CD14-positive monocyte (primary cell): ENCODE measurements at regions not wholly inside any gene's neighbourhood (a gene's known extent, or its start where the extent isn't known, plus 50 kb on each side); places are given as distances from the start of the nearest gene placed in this dataset.
A peak's percentile ranks its signal among the peaks of the same experiment; 100 is the strongest.

Source experiments
- DNase-seq, 3 donors: peaks; one replicate each; pipeline ENCODE4 v3.0.0-alpha.2; 2011 to 2022
- H2AFZ ChIP-seq: 2 replicates; pipeline ENCODE4 v1.6.0; 2012; ENCODE audit warnings: mild to moderate bottlenecking, low read depth, low read length, inconsistent platforms; ENCODE audit not compliant: insufficient read depth, poor library complexity, severe bottlenecking
- H3K27ac ChIP-seq, 2 donors: 1 replicate in 1 of 2; 2 replicates in 1 of 2; pipeline ENCODE4 v1.5.1; 2012 to 2013; ENCODE audit warnings: low read length in 2 of 2, control low read depth in 1 of 2, inconsistent platforms in 1 of 2, low read depth in 1 of 2, mild to moderate bottlenecking in 1 of 2
- H3K27me3 ChIP-seq, 2 donors: one replicate each; pipeline versions ENCODE4 v1.6.0 to v1.6.1; 2011 to 2013; ENCODE audit warnings: low read length in 2 of 2; ENCODE audit not compliant: control insufficient read depth in 2 of 2, insufficient read depth in 2 of 2
- H3K36me3 ChIP-seq, 2 donors: replicated peaks in 1 of 2; 1 replicate in 1 of 2; 2 replicates in 1 of 2; pipeline versions ENCODE4 v1.5.1 to v1.6.1; 2012 to 2013; ENCODE audit warnings: low read length in 2 of 2, control low read depth in 1 of 2, inconsistent platforms in 1 of 2, mild to moderate bottlenecking in 1 of 2; ENCODE audit not compliant: insufficient read depth in 2 of 2, control insufficient read depth in 1 of 2
- H3K4me1 ChIP-seq, 2 donors: 1 replicate in 1 of 2; 2 replicates in 1 of 2; pipeline versions ENCODE4 v1.5.1 to v1.6.1; 2012 to 2013; ENCODE audit warnings: low read length in 2 of 2, control low read depth in 1 of 2, inconsistent platforms in 1 of 2, mild to moderate bottlenecking in 1 of 2, moderate library complexity in 1 of 2; ENCODE audit not compliant: insufficient read depth in 2 of 2, control insufficient read depth in 1 of 2
- H3K4me2 ChIP-seq: replicated peaks from 2 replicates; pipeline ENCODE3; 2012; ENCODE audit warnings: low read length, moderate library complexity, mild to moderate bottlenecking; ENCODE audit not compliant: poor library complexity, severe bottlenecking; ENCODE audit errors: extremely low read depth
- H3K4me3 ChIP-seq, 3 experiments: fragments of 200-600 bp in 1 of 3; sonication (generic) in 1 of 3; replicated peaks in 1 of 3; 1 replicate in 2 of 3; 2 replicates in 1 of 3; pipeline ENCODE4 v1.5.1; 2011 to 2013; ENCODE audit warnings: low read length in 3 of 3, mild to moderate bottlenecking in 3 of 3, control low read depth in 2 of 3, low read depth in 2 of 3, inconsistent platforms in 1 of 3, moderate library complexity in 1 of 3
- H3K79me2 ChIP-seq: 2 replicates; pipeline ENCODE4 v1.6.0; 2012; ENCODE audit warnings: mild to moderate bottlenecking, control low read depth, inconsistent platforms, low read length, moderate library complexity; ENCODE audit not compliant: insufficient read depth
- H3K9ac ChIP-seq: 2 replicates; pipeline ENCODE4 v1.6.0; 2017; ENCODE audit warnings: low read length, mild to moderate bottlenecking; ENCODE audit not compliant: insufficient read depth, poor library complexity, severe bottlenecking
- H3K9me3 ChIP-seq, 2 donors: replicated peaks in 1 of 2; 1 replicate in 1 of 2; 2 replicates in 1 of 2; pipeline versions ENCODE4 v1.5.1 to v1.6.1; 2012 to 2013; ENCODE audit warnings: low read length in 2 of 2, control low read depth in 1 of 2; ENCODE audit not compliant: control insufficient read depth in 1 of 2, insufficient read depth in 1 of 2
- H4K20me1 ChIP-seq: 2 replicates; pipeline ENCODE4 v1.6.0; 2012; ENCODE audit warnings: mild to moderate bottlenecking, low read length, control low read depth, moderate library complexity; ENCODE audit not compliant: insufficient read depth
- H3K27ac Mint-ChIP-seq, 7 donors: one replicate each; pipeline ENCODE4 v1.8.0; 2020; ENCODE audit warnings: mild to moderate bottlenecking in 7 of 7, mixed read lengths in 7 of 7, moderate library complexity in 6 of 7, inconsistent platforms in 2 of 7
- H3K27me3 Mint-ChIP-seq, 3 donors: one replicate each; pipeline ENCODE4 v1.8.0; 2021 to 2022; ENCODE audit warnings: low read depth in 3 of 3, mild to moderate bottlenecking in 3 of 3, mixed read lengths in 3 of 3, moderate library complexity in 3 of 3, inconsistent platforms in 1 of 3
- H3K36me3 Mint-ChIP-seq, 2 donors: one replicate each; pipeline ENCODE4 v1.8.0; 2020; ENCODE audit warnings: mixed read lengths in 2 of 2, inconsistent platforms in 1 of 2, mild to moderate bottlenecking in 1 of 2
- H3K4me1 Mint-ChIP-seq: one replicate; pipeline ENCODE4 v1.8.0; 2020; ENCODE audit warnings: mild to moderate bottlenecking, mixed read lengths
- H3K4me3 Mint-ChIP-seq, 2 donors: one replicate each; pipeline ENCODE4 v1.8.0; 2020; ENCODE audit warnings: mild to moderate bottlenecking in 2 of 2, mixed read lengths in 2 of 2, moderate library complexity in 1 of 2
- H3K9me3 Mint-ChIP-seq, 7 donors: one replicate each; pipeline ENCODE4 v1.8.0; 2020 to 2022; ENCODE audit warnings: mixed read lengths in 7 of 7, mild to moderate bottlenecking in 6 of 7, moderate library complexity in 6 of 7, inconsistent platforms in 2 of 7
- CTCF ChIP-seq: fragments of 200-600 bp; IDR thresholded peaks from one replicate; pipeline ENCODE4 v1.8.0; 2022; ENCODE audit warnings: antibody characterized with exemption, mild to moderate bottlenecking
- WGBS: methylation state at CpG from one replicate; pipeline ENCODE4 v1.1.5; 2013; ENCODE audit warnings: missing lambda C conversion rate; ENCODE audit not compliant: insufficient coverage; 5-methylcytosine and 5-hydroxymethylcytosine counted together
- intact Hi-C, 2 donors: fragments of 100-400 bp; cut with micrococcal nuclease; formaldehyde crosslinking; loops; one replicate each; pipeline versions ENCODE4 v1.15.0 to v1.15.1; 2023

- no peak for DNase-seq
- H3K9ac ChIP-seq = no peak overlapping the region
- H4K20me1 ChIP-seq = no peaks in the 10 kb centered on the region
- H3K9me3 Mint-ChIP-seq = no peaks in the 10 kb centered on the region
- no peaks in the 10 kb centered on the region for H3K79me2 ChIP-seq
- H3K27me3 Mint-ChIP-seq = peaks cover 0 to 6% (median 5%) of the 10 kb centered on the region in 3 donors
- no peak overlapping the region for H3K4me3 ChIP-seq
- H3K27ac ChIP-seq = no peak overlapping the region
- no peaks in the 10 kb centered on the region for H3K9me3 ChIP-seq
- TF ChIP-seq CTCF = no peak
- H2AFZ ChIP-seq = no peak overlapping the region
- no peaks in the 10 kb centered on the region for H3K36me3 ChIP-seq
- H3K4me3 Mint-ChIP-seq = no peak overlapping the region
- peaks cover 5 to 11% of the 10 kb centered on the region in 2 donors for H3K4me1 ChIP-seq
- H3K36me3 Mint-ChIP-seq = no peaks in the 10 kb centered on the region
- 59% methylated on average over 19 of the region's 21 CpGs for WGBS
- no peak overlapping the region for H3K4me2 ChIP-seq
- H3K4me1 Mint-ChIP-seq = peaks cover 15% of the 10 kb centered on the region
- no peaks in the 10 kb centered on the region for H3K27me3 ChIP-seq
- no peak overlapping the region for H3K27ac Mint-ChIP-seq
- intact Hi-C loops = loop anchor here (5.0 kb wide), 4 partner anchors 65 to 385 kb away; partner anchors contain the start of genes CDC26 (in 1 of the 2) and PRPF4 (in 1 of the 2)
Observed at GRCh38 chr9:113656771-113657670, 193.5 kb downstream of the RGS3 start.

- TF ChIP-seq CTCF = peak; percentile 94
- no peak overlapping the region for H2AFZ ChIP-seq
- no peak overlapping the region for H3K4me3 Mint-ChIP-seq
- H3K36me3 ChIP-seq = no peaks in the 10 kb centered on the region
- peaks cover 5 to 11% of the 10 kb centered on the region in 2 donors for H3K4me1 ChIP-seq
- no peaks in the 10 kb centered on the region for H3K9me3 Mint-ChIP-seq
- no peaks in the 10 kb centered on the region for H3K36me3 Mint-ChIP-seq
- peaks cover 0 to 8% (median 7%) of the 10 kb centered on the region in 3 donors for H3K27me3 Mint-ChIP-seq
- H3K9ac ChIP-seq = no peak overlapping the region
- no peak overlapping the region for H3K27ac ChIP-seq
- no peak overlapping the region for H3K4me3 ChIP-seq
- H3K27me3 ChIP-seq = no peaks in the 10 kb centered on the region
- no peaks in the 10 kb centered on the region for H3K9me3 ChIP-seq
- 34% methylated on average over 11 of the region's 14 CpGs for WGBS
- H3K27ac Mint-ChIP-seq = peak overlapping the region in 1 of 7 donors; percentile 25
- DNase-seq = peak; percentile 67 to 80 (median 73)
- no peaks in the 10 kb centered on the region for H4K20me1 ChIP-seq
- no peak overlapping the region for H3K4me2 ChIP-seq
- intact Hi-C loops = loop anchor here (1.0 to 5.0 kb wide), 5 partner anchors 66 to 386 kb away; partner anchors contain the start of genes CDC26 (in 1 of the 2) and PRPF4 (in 1 of the 2)
- H3K79me2 ChIP-seq = no peaks in the 10 kb centered on the region
- peaks cover 15% of the 10 kb centered on the region for H3K4me1 Mint-ChIP-seq
Observed at GRCh38 chr9:113657765-113658544, 194.4 kb downstream of the RGS3 start.
